Neural cell (in vitro differentiated cells): ENCODE measurements at regions not wholly inside any gene's neighbourhood (a gene's known extent, or its start where the extent isn't known, plus 50 kb on each side); places are given as distances from the start of the nearest gene placed in this dataset.

Experiments used
- EZH2 ChIP-seq: fragments of 200-600, 300-800 bp; shearing (Covaris generic), sonication (generic); IDR thresholded peaks from 2 replicates; pipeline ENCODE4 v1.6.1; 2014; ENCODE audit warnings: antibody characterized with exemption, low read length, borderline replicate concordance, mild to moderate bottlenecking; ENCODE audit not compliant: insufficient read depth, poor library complexity, severe bottlenecking
- POLR2AphosphoS5 ChIP-seq: IDR thresholded peaks from 2 replicates; pipeline ENCODE4 v1.6.1; 2012
- SMC3 ChIP-seq: fragments of 450-650 bp; conservative IDR thresholded peaks from 2 replicates; pipeline ENCODE4 v1.6.1; 2014; ENCODE audit warnings: antibody characterized with exemption, mild to moderate bottlenecking, moderate library complexity; ENCODE audit not compliant: poor library complexity
- TF ChIP-seq, protein P1 (sequence below): IDR thresholded peaks from 2 replicates; pipeline ENCODE4 v1.6.1; 2012; ENCODE audit warnings: borderline replicate concordance

DNA sequence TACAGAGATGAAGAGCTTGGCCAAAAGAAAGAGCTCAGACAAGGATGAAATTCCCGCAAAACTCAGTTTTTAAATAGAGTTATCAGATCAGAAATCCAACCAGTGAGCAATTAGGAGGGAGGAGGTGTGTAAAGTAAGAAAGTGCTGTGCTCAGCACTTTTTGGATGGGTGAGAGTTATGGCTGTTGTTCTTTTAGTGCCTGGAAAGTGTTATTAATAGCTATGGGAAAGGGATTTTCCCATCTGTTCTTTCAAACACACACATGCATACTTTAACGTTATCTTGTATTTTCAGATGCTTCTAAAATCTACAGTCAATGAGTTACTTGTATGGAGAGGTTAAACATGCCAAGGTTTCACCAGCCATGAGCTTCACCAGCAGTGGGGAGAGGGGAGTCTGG lies 107.3 kb upstream of the TMEM72 start:
- TF ChIP-seq EZH2 (no peak), SMC3 (no peak), POLR2AphosphoS5 (no peak)
- TF ChIP-seq, protein P1, sequence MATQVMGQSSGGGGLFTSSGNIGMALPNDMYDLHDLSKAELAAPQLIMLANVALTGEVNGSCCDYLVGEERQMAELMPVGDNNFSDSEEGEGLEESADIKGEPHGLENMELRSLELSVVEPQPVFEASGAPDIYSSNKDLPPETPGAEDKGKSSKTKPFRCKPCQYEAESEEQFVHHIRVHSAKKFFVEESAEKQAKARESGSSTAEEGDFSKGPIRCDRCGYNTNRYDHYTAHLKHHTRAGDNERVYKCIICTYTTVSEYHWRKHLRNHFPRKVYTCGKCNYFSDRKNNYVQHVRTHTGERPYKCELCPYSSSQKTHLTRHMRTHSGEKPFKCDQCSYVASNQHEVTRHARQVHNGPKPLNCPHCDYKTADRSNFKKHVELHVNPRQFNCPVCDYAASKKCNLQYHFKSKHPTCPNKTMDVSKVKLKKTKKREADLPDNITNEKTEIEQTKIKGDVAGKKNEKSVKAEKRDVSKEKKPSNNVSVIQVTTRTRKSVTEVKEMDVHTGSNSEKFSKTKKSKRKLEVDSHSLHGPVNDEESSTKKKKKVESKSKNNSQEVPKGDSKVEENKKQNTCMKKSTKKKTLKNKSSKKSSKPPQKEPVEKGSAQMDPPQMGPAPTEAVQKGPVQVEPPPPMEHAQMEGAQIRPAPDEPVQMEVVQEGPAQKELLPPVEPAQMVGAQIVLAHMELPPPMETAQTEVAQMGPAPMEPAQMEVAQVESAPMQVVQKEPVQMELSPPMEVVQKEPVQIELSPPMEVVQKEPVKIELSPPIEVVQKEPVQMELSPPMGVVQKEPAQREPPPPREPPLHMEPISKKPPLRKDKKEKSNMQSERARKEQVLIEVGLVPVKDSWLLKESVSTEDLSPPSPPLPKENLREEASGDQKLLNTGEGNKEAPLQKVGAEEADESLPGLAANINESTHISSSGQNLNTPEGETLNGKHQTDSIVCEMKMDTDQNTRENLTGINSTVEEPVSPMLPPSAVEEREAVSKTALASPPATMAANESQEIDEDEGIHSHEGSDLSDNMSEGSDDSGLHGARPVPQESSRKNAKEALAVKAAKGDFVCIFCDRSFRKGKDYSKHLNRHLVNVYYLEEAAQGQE = no peak
